BJ (cell line): ENCODE measurements at regions not wholly inside any gene's neighbourhood (a gene's known extent, or its start where the extent isn't known, plus 50 kb on each side); places are given as distances from the start of the nearest gene placed in this dataset.

Experiments used
- CTCF ChIA-PET: fragments of 350-600 bp; formaldehyde crosslinking; extraction: SDS; loops from one replicate; lab custom pipeline; 2021; ENCODE audit warnings: antibody characterized with exemption, inconsistent platforms; lab: Yijun Ruan, JAX
- POLR2A ChIA-PET: fragments of 300-600 bp; sonication (Branson Sonifier 250); formaldehyde crosslinking; extraction: SDS; loops from one replicate; lab custom pipeline; 2021; ENCODE audit warnings: antibody characterized with exemption; lab: Charles Lee
- DNase-seq: peaks from one replicate; pipeline ENCODE4 v3.0.0-alpha.2; 2011; ENCODE audit warnings: low read depth
- H3K27me3 ChIP-seq: 2 replicates; pipeline ENCODE4 v1.6.0; 2011; ENCODE audit warnings: low read length; ENCODE audit not compliant: control insufficient read depth, insufficient read depth
- H3K36me3 ChIP-seq: 2 replicates; pipeline ENCODE4 v1.5.1; 2011; ENCODE audit warnings: low read length; ENCODE audit not compliant: control insufficient read depth, insufficient read depth
- H3K4me3 ChIP-seq: 2 replicates; pipeline ENCODE4 v1.5.1; 2011; ENCODE audit warnings: low read depth, mild to moderate bottlenecking, control low read depth, low read length
- CTCF ChIP-seq: IDR thresholded peaks from 2 replicates; pipeline ENCODE4 v1.5.1; 2011; ENCODE audit warnings: low read depth, mild to moderate bottlenecking, control low read depth, inconsistent platforms, low read length, moderate library complexity; ENCODE audit not compliant: insufficient read depth

DNA sequence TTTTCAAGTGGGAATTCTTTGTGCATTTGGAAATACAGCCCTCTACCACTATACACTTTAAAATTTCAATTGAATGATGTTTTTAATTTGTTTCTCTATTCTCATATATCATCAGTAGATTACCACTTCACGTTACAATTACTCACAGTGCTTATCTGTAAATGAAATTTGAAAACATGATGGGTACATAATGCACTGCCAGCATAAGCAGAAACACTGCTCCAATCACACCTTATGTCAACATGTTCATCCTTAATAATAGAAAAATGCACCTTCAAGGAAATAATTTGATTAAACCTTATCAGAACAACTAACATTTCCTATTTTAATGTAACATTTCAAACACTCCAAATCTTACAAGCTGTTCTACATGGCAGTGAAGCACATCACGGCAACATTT is 718.4 kb downstream of the GBE1 start:
- ChIA-PET CTCF (no interaction called here), POLR2A (no interaction called here)
- TF ChIP-seq CTCF = no peak
- Histone ChIP-seq H3K4me3 (no peak overlapping the region), H3K27me3 (no peaks in the 10 kb centered on the region), H3K36me3 (no peaks in the 10 kb centered on the region)
- DNase-seq = no peak

- Histone ChIP-seq H3K4me3 (no peak overlapping the region), H3K36me3 (no peaks in the 10 kb centered on the region), H3K27me3 (no peaks in the 10 kb centered on the region)
- TF ChIP-seq CTCF = no peak
- POLR2A ChIA-PET = no interaction called here
- DNase-seq = no peak
- CTCF ChIA-PET = no interaction called here
Measured at GRCh38 chr3:81041331-81041730, 720.1 kb downstream of the GBE1 start.

DNA sequence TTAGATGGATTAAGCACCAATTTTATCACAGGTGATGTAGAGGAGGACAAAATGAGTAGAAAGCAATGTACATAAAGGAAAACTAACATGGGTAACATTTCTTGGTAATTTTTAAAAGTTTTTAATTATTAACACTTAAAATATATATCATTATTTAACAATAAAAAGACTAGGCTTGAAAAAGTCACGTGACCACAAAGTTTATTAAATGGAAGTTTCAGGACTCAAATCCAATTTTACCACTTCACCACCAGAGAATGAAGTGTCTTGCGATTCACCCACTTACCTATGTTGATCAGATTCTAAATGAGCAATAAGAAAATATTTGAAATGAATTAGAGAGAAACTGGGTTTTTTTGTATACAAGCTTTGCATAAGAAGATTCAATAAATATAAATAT is 721.3 kb downstream of the GBE1 start:
- CTCF ChIA-PET = no interaction called here
- no peaks in the 10 kb centered on the region for H3K36me3 ChIP-seq
- DNase-seq = no peak
- no peaks in the 10 kb centered on the region for H3K27me3 ChIP-seq
- no peak for TF ChIP-seq CTCF
- POLR2A ChIA-PET = no interaction called here
- no peak overlapping the region for H3K4me3 ChIP-seq

GRCh38 chr3:81033684-81034083 is 727.8 kb downstream of the GBE1 start:
- DNase-seq = no peak
- CTCF ChIA-PET = no interaction called here
- POLR2A ChIA-PET = no interaction called here
- no peak for TF ChIP-seq CTCF
- H3K27me3 ChIP-seq = no peaks in the 10 kb centered on the region
- H3K4me3 ChIP-seq = no peak overlapping the region
- no peaks in the 10 kb centered on the region for H3K36me3 ChIP-seq

GRCh38 chr3:81033185-81033584 is 728.3 kb downstream of the GBE1 start:
- no peak for TF ChIP-seq CTCF
- ChIA-PET POLR2A (no interaction called here), CTCF (no interaction called here)
- no peak overlapping the region for H3K4me3 ChIP-seq
- H3K27me3 ChIP-seq = no peaks in the 10 kb centered on the region
- no peaks in the 10 kb centered on the region for H3K36me3 ChIP-seq
- no peak for DNase-seq
